Spleen (tissue), 7 donors: ENCODE measurements at regions not wholly inside any gene's neighbourhood (a gene's known extent, or its start where the extent isn't known, plus 50 kb on each side); places are given as distances from the start of the nearest gene placed in this dataset.

Experiments used
- POLR2A ChIP-seq, 3 donors: fragments of 450-650 bp; IDR thresholded peaks; one replicate each; pipeline ENCODE4 v1.5.1; 2017; ENCODE audit warnings: antibody characterized with exemption in 3 of 3, mild to moderate bottlenecking in 1 of 3
- POLR2AphosphoS5 ChIP-seq, 3 donors: sonication (generic); formaldehyde crosslinking; IDR thresholded peaks; one replicate each; pipeline ENCODE4 v1.5.1; 2017; ENCODE audit warnings: antibody characterized with exemption in 3 of 3
- TF ChIP-seq, protein P1 (sequence below), 11 experiments: fragments of 200-600 bp in 7 of 11; fragments of 450-650 bp in 4 of 11; sonication (generic) in 4 of 11; IDR thresholded peaks in 8 of 11; conservative IDR thresholded peaks in 3 of 11; 1 replicate in 7 of 11; 2 replicates in 4 of 11; pipeline versions ENCODE4 v1.4.0 to v1.8.0; 2016 to 2021; ENCODE audit warnings: antibody characterized with exemption in 11 of 11, inconsistent platforms in 4 of 11, mild to moderate bottlenecking in 1 of 11
- donor health status: DM: no; HTN: no; CAD: no; lungs with moderate emphysema.
- donor health status: DM: no; HTN: no; CAD: no.
- donor health status: DM: no; HTN: no; CAD: no.

DNA sequence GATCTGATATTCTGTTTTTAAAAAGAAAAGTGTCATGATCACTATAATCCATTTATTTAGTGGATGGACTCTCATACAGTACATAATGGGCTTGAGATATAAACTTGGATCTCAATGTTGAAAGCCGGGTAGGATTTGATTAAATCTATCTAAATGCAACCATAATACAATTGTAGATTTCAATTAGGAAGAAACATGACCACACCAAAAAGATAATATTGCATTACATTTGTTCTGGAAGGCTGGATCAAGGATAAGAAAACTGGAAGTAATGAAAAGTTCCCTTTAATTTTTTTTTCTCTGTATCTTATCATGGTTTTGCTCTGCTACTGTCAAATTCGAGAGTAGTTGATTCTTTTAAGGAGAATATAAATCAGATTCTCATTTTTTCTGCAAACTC, 51.3 kb upstream of the UFL1 start:
- TF ChIP-seq POLR2A (IDR thresholded peaks at IDR 0.05), result no peak
- TF ChIP-seq, protein P1, sequence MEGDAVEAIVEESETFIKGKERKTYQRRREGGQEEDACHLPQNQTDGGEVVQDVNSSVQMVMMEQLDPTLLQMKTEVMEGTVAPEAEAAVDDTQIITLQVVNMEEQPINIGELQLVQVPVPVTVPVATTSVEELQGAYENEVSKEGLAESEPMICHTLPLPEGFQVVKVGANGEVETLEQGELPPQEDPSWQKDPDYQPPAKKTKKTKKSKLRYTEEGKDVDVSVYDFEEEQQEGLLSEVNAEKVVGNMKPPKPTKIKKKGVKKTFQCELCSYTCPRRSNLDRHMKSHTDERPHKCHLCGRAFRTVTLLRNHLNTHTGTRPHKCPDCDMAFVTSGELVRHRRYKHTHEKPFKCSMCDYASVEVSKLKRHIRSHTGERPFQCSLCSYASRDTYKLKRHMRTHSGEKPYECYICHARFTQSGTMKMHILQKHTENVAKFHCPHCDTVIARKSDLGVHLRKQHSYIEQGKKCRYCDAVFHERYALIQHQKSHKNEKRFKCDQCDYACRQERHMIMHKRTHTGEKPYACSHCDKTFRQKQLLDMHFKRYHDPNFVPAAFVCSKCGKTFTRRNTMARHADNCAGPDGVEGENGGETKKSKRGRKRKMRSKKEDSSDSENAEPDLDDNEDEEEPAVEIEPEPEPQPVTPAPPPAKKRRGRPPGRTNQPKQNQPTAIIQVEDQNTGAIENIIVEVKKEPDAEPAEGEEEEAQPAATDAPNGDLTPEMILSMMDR (IDR thresholded peaks at IDR 0.05 in 8 of 11, conservative IDR thresholded peaks at IDR 0.05 in 3 of 11), result no peak
- TF ChIP-seq POLR2AphosphoS5 (IDR thresholded peaks at IDR 0.05), result no peak
